ENCODE measurements at regions not wholly inside any gene's neighbourhood (a gene's known extent, or its start where the extent isn't known, plus 50 kb on each side); places are given as distances from the start of the nearest gene placed in this dataset.

- FAIRE-seq (no peak), DNase-seq (ENCODE audit: insufficient read length, low spot score) (no peak)
Observed at GRCh38 chr20:11403711-11404110, 514.0 kb upstream of the BTBD3 start.

GRCh38 chr20:11406877-11407276 is 510.8 kb upstream of the BTBD3 start:
- TF ChIP-seq TAF1 (IDR thresholded peaks at IDR 0.05; ENCODE audit: low read depth, low read length) = no peak
- TF ChIP-seq POLR2A (IDR thresholded peaks at IDR 0.05; ENCODE audit: low read depth, low read length) = no peak
- TF ChIP-seq POU2F2 (IDR thresholded peaks at IDR 0.05; ENCODE audit: low read depth, low read length) = no peak
- TF ChIP-seq SPI1 (IDR thresholded peaks at IDR 0.05; ENCODE audit: low read depth, low read length) = no peak
- TF ChIP-seq PAX5 (IDR thresholded peaks at IDR 0.05; ENCODE audit: insufficient read depth, low read length, severe bottlenecking) = no peak
- TF ChIP-seq POLR2AphosphoS5 (IDR thresholded peaks at IDR 0.05; ENCODE audit: low read depth, low read length) = no peak
- FAIRE-seq (no peak), DNase-seq (ENCODE audit: insufficient read length, low spot score) (no peak)

More at GRCh38 chr20:11403711-11404110, 514.0 kb upstream of the BTBD3 start:
- TF ChIP-seq POU2F2 (IDR thresholded peaks at IDR 0.05; ENCODE audit: low read depth, low read length) (no peak), TAF1 (IDR thresholded peaks at IDR 0.05; ENCODE audit: low read depth, low read length) (no peak), PAX5 (IDR thresholded peaks at IDR 0.05; ENCODE audit: insufficient read depth, low read length, severe bottlenecking) (no peak), POLR2AphosphoS5 (IDR thresholded peaks at IDR 0.05; ENCODE audit: low read depth, low read length) (no peak), POLR2A (IDR thresholded peaks at IDR 0.05; ENCODE audit: low read depth, low read length) (no peak), SPI1 (IDR thresholded peaks at IDR 0.05; ENCODE audit: low read depth, low read length) (no peak)

GRCh38 chr20:11409561-11409960 is 508.1 kb upstream of the BTBD3 start:
- no peak for TF ChIP-seq TAF1 (IDR thresholded peaks at IDR 0.05; ENCODE audit: low read depth, low read length)
- TF ChIP-seq POLR2AphosphoS5 (IDR thresholded peaks at IDR 0.05; ENCODE audit: low read depth, low read length) = no peak
- TF ChIP-seq POLR2A (IDR thresholded peaks at IDR 0.05; ENCODE audit: low read depth, low read length) = no peak
- no peak for TF ChIP-seq POU2F2 (IDR thresholded peaks at IDR 0.05; ENCODE audit: low read depth, low read length)
- TF ChIP-seq SPI1 (IDR thresholded peaks at IDR 0.05; ENCODE audit: low read depth, low read length) = no peak
- TF ChIP-seq PAX5 (IDR thresholded peaks at IDR 0.05; ENCODE audit: insufficient read depth, low read length, severe bottlenecking) = no peak
- FAIRE-seq = no peak

GRCh38 chr20:11411765-11412164 is 505.9 kb upstream of the BTBD3 start:
- FAIRE-seq (no peak), DNase-seq (ENCODE audit: insufficient read length, low spot score) (no peak)
- TF ChIP-seq TAF1 (IDR thresholded peaks at IDR 0.05; ENCODE audit: low read depth, low read length) (no peak), POLR2AphosphoS5 (IDR thresholded peaks at IDR 0.05; ENCODE audit: low read depth, low read length) (no peak), POLR2A (IDR thresholded peaks at IDR 0.05; ENCODE audit: low read depth, low read length) (no peak), POU2F2 (IDR thresholded peaks at IDR 0.05; ENCODE audit: low read depth, low read length) (no peak), PAX5 (IDR thresholded peaks at IDR 0.05; ENCODE audit: insufficient read depth, low read length, severe bottlenecking) (no peak), SPI1 (IDR thresholded peaks at IDR 0.05; ENCODE audit: low read depth, low read length) (no peak)

More at GRCh38 chr20:11409561-11409960, 508.1 kb upstream of the BTBD3 start:
- DNase-seq (ENCODE audit: insufficient read length, low spot score) = no peak

- TF ChIP-seq POLR2A (IDR thresholded peaks at IDR 0.05; ENCODE audit: low read depth, low read length) (no peak), POU2F2 (IDR thresholded peaks at IDR 0.05; ENCODE audit: low read depth, low read length) (no peak), TAF1 (IDR thresholded peaks at IDR 0.05; ENCODE audit: low read depth, low read length) (no peak), SPI1 (IDR thresholded peaks at IDR 0.05; ENCODE audit: low read depth, low read length) (no peak), PAX5 (IDR thresholded peaks at IDR 0.05; ENCODE audit: insufficient read depth, low read length, severe bottlenecking) (no peak), POLR2AphosphoS5 (IDR thresholded peaks at IDR 0.05; ENCODE audit: low read depth, low read length) (no peak)
- DNase-seq (ENCODE audit: insufficient read length, low spot score) (no peak), FAIRE-seq (no peak)
Observed at GRCh38 chr20:11426948-11427347, 490.7 kb upstream of the BTBD3 start.

GRCh38 chr20:11429168-11429567 is 488.5 kb upstream of the BTBD3 start:
- TF ChIP-seq POU2F2 (IDR thresholded peaks at IDR 0.05; ENCODE audit: low read depth, low read length) = no peak
- no peak for TF ChIP-seq PAX5 (IDR thresholded peaks at IDR 0.05; ENCODE audit: insufficient read depth, low read length, severe bottlenecking)
- TF ChIP-seq SPI1 (IDR thresholded peaks at IDR 0.05; ENCODE audit: low read depth, low read length) = no peak
- no peak for TF ChIP-seq TAF1 (IDR thresholded peaks at IDR 0.05; ENCODE audit: low read depth, low read length)
- no peak for TF ChIP-seq POLR2AphosphoS5 (IDR thresholded peaks at IDR 0.05; ENCODE audit: low read depth, low read length)
- FAIRE-seq (no peak), DNase-seq (ENCODE audit: insufficient read length, low spot score) (no peak)

GRCh38 chr20:11429889-11430519 is 487.7 kb upstream of the BTBD3 start:
- TF ChIP-seq POLR2AphosphoS5 (IDR thresholded peaks at IDR 0.05; ENCODE audit: low read depth, low read length) (no peak), PAX5 (IDR thresholded peaks at IDR 0.05; ENCODE audit: insufficient read depth, low read length, severe bottlenecking) (no peak), POLR2A (IDR thresholded peaks at IDR 0.05; ENCODE audit: low read depth, low read length) (no peak), TAF1 (IDR thresholded peaks at IDR 0.05; ENCODE audit: low read depth, low read length) (no peak), POU2F2 (IDR thresholded peaks at IDR 0.05; ENCODE audit: low read depth, low read length) (no peak), SPI1 (IDR thresholded peaks at IDR 0.05; ENCODE audit: low read depth, low read length) (no peak)
- FAIRE-seq (no peak), DNase-seq (ENCODE audit: insufficient read length, low spot score) (no peak)

GRCh38 chr20:11430652-11431051 is 487.0 kb upstream of the BTBD3 start:
- DNase-seq (ENCODE audit: insufficient read length, low spot score) (no peak), FAIRE-seq (no peak)
- TF ChIP-seq POLR2A (IDR thresholded peaks at IDR 0.05; ENCODE audit: low read depth, low read length) (no peak), SPI1 (IDR thresholded peaks at IDR 0.05; ENCODE audit: low read depth, low read length) (no peak), TAF1 (IDR thresholded peaks at IDR 0.05; ENCODE audit: low read depth, low read length) (no peak), POU2F2 (IDR thresholded peaks at IDR 0.05; ENCODE audit: low read depth, low read length) (no peak), POLR2AphosphoS5 (IDR thresholded peaks at IDR 0.05; ENCODE audit: low read depth, low read length) (no peak), PAX5 (IDR thresholded peaks at IDR 0.05; ENCODE audit: insufficient read depth, low read length, severe bottlenecking) (no peak)

- FAIRE-seq = no peak
Observed at GRCh38 chr20:11431621-11432020, 486.1 kb upstream of the BTBD3 start.

More at GRCh38 chr20:11431621-11432020, 486.1 kb upstream of the BTBD3 start:
- DNase-seq (ENCODE audit: insufficient read length, low spot score) = no peak
- TF ChIP-seq SPI1 (IDR thresholded peaks at IDR 0.05; ENCODE audit: low read depth, low read length) (no peak), PAX5 (IDR thresholded peaks at IDR 0.05; ENCODE audit: insufficient read depth, low read length, severe bottlenecking) (no peak), TAF1 (IDR thresholded peaks at IDR 0.05; ENCODE audit: low read depth, low read length) (no peak), POU2F2 (IDR thresholded peaks at IDR 0.05; ENCODE audit: low read depth, low read length) (no peak), POLR2AphosphoS5 (IDR thresholded peaks at IDR 0.05; ENCODE audit: low read depth, low read length) (no peak), POLR2A (IDR thresholded peaks at IDR 0.05; ENCODE audit: low read depth, low read length) (no peak)
